ENCODE measurements at regions not wholly inside any gene's neighbourhood (a gene's known extent, or its start where the extent isn't known, plus 50 kb on each side); places are given as distances from the start of the nearest gene placed in this dataset.

DNA sequence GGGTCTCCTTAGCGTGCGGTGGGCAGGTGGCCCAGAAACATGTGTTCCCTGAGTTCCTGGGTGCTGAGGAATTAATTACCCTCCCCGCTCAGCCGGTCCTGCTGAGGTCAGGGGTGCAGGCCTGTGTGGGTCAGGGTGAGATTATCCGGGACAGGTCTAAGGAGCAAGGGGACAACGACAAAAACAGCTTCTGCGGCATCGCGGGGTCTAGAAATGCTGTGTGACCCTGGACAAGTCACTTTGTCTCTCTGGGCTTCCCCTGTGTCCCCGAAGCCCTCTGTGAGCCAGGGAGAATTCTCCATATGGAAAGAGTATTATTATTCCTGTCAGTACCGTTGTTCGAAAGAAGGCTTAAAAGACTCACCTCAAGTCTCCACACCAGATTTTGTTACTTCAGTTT, 186.1 kb downstream of the MN1 start:
- FAIRE-seq, result no peak

DNA sequence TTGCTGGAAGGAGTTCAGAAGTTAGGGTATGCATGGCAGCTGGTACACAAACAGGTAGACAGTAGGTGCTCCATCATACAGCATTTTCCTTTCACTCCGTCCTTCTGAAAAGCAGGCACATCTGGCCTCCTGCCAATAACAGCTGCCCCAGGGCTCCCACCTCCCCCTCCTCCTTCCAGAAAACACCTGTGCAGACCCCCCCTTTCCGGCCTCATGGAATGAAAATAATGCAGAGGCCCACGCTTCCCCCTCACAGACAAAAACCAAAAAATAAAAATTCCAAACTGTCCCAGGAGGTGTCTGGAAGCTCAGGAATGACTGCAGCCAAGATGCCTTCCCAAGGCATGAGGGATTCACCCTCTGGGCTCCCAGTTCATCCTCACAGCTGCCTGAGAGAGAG, 185.5 kb downstream of the MN1 start:
- no peak for FAIRE-seq

GRCh38 chr22:27617214-27617881, 184.2 kb downstream of the MN1 start:
- no peak for FAIRE-seq

DNA sequence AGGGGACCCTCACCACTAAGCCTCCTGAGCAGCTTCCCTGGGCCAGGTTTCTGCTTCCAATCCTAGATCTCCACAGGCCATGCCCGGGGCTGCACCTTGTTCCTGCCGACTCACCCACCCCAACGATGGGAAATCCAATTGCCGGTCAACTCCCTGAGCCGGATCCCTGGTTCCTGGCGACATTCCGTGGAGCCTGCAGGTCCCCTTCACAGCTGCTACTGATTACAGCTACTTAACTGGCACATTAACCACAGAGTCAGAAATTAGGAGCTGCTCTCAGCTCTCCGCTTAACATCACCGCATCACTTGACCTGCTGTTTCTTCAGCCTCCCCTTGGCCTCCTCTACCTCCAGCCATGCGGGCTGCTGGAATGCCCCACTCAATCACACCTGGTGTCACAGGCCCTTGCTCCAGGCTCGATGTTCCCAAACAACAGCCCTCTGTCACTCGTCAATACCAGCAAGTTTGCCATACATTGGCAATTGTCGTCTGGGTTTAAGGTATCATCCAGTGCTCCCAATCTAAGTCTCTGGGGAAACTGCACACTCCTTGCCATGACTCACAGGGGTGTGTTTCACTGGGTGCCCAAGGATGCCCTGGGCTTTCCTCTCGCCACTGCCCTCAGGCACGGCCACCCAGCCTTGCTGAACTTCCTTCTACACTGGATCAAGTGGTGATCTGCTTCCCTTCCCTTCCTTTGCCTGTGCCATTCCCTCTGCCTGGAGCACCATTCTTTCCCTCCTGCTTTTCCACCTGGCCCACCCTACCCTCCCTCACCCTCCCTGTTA, 181.0 kb downstream of the MN1 start:
- FAIRE-seq, result no peak

DNA sequence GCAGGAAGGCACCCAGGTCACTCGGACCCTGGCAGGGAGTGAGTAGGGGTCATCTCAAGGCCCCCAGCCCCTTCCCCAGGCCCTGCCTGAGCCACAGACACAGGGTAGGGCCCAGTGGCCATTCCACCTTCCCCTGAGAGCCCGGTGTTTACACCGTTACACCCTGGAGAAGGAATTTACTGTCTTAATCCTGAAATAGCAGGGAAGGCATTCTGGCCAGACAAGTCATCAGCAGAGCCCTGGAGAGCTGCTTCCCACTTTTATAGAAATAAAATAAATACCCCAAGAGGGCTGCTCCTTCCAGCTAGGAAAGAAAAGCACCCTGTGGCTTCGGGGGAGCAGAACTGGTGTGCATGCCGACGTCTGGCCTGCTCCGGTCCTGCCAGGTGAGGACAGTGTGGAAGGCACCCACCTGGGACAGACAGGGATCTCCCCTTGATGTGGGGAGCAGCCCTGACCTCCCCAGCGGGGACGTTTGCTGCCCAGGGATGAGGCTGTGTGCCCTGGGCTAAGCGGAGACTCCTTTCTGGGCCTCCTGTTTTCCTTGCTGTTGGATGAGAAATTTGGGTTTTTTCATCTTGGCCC, 180.0 kb downstream of the MN1 start:
- FAIRE-seq, result no peak

- no peak for FAIRE-seq
Observed at GRCh38 chr22:27624042-27624441, 177.5 kb downstream of the MN1 start.

- no peak for FAIRE-seq
Observed at GRCh38 chr22:27624705-27625104, 176.9 kb downstream of the MN1 start.

DNA sequence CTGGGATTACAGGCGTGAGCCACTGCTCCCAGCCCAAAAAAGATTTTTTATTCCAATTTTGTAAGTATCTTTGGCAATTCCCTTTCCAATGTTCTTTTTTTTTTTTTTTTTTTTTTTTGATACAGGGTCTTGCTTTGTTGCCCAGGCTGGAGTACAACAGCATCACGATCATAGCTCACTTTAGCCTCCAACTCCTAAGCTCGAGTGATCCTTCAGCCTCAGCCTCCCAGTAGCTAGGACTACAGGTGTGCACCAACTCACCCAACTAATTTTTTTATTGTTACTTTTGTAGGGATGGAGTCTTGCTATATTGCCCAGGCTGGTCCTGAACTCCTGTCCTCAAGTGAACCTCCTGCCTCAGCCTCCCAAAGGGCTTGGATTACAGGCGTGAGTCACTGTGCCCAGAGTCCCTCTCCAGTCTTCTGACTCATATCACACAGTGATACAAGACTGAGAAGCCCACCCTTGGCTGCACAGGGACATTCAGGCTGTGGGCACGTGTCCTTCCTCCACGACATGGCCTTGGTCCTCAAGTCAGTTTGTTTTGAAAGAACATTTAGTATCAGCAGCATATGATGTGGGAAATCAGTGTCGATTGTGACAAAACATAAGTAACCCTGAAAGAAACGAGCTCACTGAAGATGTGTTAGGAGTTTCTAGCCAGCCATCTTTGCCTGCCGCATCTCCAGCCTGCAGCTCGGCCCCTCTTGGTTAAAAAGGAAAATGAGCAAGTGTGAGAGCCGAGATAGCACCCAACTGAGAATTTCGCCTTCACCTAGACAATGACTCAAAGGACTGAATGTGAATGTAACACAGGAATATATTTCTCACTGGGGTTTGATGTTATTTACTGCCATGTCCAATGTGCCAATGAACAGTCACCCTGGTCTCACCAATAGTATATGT, 175.5 kb downstream of the MN1 start:
- FAIRE-seq, result no peak

- FAIRE-seq, result no peak
Observed at GRCh38 chr22:27626675-27627443, 174.7 kb downstream of the MN1 start.

- no peak for FAIRE-seq
Observed at GRCh38 chr22:27627444-27627833, 174.1 kb downstream of the MN1 start.

GRCh38 chr22:27627901-27628300, 173.7 kb downstream of the MN1 start:
- no peak for FAIRE-seq

GRCh38 chr22:27628341-27628740, 173.2 kb downstream of the MN1 start:
- no peak for FAIRE-seq

GRCh38 chr22:27628891-27629631, 172.5 kb downstream of the MN1 start:
- no peak for FAIRE-seq

GRCh38 chr22:27629908-27630673, 171.5 kb downstream of the MN1 start:
- FAIRE-seq, result no peak

- FAIRE-seq, result no peak
Observed at GRCh38 chr22:27630754-27631153, 170.8 kb downstream of the MN1 start.

DNA sequence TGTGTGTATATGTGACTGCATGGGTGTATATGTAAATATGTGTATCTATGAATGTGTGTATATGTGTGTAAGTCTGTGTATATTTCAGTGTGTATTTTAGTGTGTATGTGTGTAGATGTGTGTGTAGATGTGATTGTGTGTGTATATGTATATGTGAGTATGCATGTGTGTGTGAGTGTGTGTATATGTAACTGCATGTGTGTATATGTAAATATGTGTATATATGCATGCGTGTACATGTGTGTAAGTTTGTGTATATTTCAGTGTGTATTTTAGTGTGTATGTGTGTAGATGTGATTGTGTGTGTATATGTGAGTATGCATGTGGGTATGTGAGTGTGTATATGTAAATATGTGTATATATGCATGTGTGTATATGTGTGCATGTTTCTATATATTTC, 169.9 kb downstream of the MN1 start:
- FAIRE-seq, result no peak

GRCh38 chr22:27632451-27633295, 168.9 kb downstream of the MN1 start:
- no peak for FAIRE-seq

GRCh38 chr22:27633296-27633871, 168.2 kb downstream of the MN1 start:
- FAIRE-seq, result no peak

- FAIRE-seq, result no peak
Observed at GRCh38 chr22:27634043-27634740, 167.4 kb downstream of the MN1 start.
